HCT116 (cell line): ENCODE measurements at regions not wholly inside any gene's neighbourhood (a gene's known extent, or its start where the extent isn't known, plus 50 kb on each side); places are given as distances from the start of the nearest gene placed in this dataset.

Source experiments
- ATAC-seq: fragments of 200-7000 bp; cut with Tn5 transposase; 2 replicates; pipeline ENCODE4 v1.9.1; 2020; ENCODE audit warnings: mild to moderate bottlenecking, moderate library complexity
- BruUV-seq: library from RNA; stranded (reverse); fragments of 400-500 nt; replicated peaks from 2 replicates; lab custom pipeline; 2021; lab: Mats Ljungman, UMichigan
- CTCF ChIA-PET: fragments of 300-600 bp; sonication (Branson Sonifier 250); formaldehyde crosslinking; loops from one replicate; lab custom pipeline; 2021; ENCODE audit warnings: antibody characterized with exemption; lab: Charles Lee
- POLR2A ChIA-PET: fragments of 300-600, 350-600 bp; sonication (Branson Sonifier 250); formaldehyde crosslinking; loops from one replicate; lab custom pipeline; 2021; ENCODE audit warnings: antibody characterized with exemption; lab: Charles Lee
- RAD21 ChIA-PET, 2 experiments: fragments of 300-600 bp; sonication (Branson Sonifier 250); formaldehyde crosslinking; loops; one replicate each; lab custom pipeline; 2023; ENCODE audit warnings: low total read pairs in 2 of 2; ENCODE audit not compliant: uncharacterized antibody in 2 of 2, unreplicated experiment in 2 of 2, low non-redundant PET in 1 of 2; lab: Charles Lee
- DNase-seq: peaks from one replicate; pipeline ENCODE4 v3.0.0-alpha.2; 2010; ENCODE audit warnings: low read depth, low spot score
- H2AFZ ChIP-seq: fragments of 200-600 bp; shearing (Covaris generic), sonication (generic); 2 replicates; pipeline ENCODE4 v1.6.1; 2017; ENCODE audit warnings: low read depth, mixed run types, mixed read lengths, antibody characterized with exemption, low read length; ENCODE audit not compliant: poor library complexity, severe bottlenecking
- H3K27ac ChIP-seq: 2 replicates; pipeline ENCODE4 v1.5.1; 2012; ENCODE audit warnings: low read depth, low read length
- H3K27me3 ChIP-seq: fragments of 200-600 bp; sonication (generic); 2 replicates; pipeline ENCODE4 v1.6.1; 2016; ENCODE audit warnings: mixed run types, low read length, mixed read lengths; ENCODE audit not compliant: insufficient read depth
- H3K36me3 ChIP-seq, 2 experiments: fragments of 200-500 bp in 1 of 2; fragments of 200-600 bp in 1 of 2; sonication (Bioruptor generic) in 1 of 2; sonication (generic) in 1 of 2; 2 replicates each; pipeline versions ENCODE4 v1.5.1 to v1.6.1; 2014 to 2016; ENCODE audit warnings: low read length in 2 of 2, inconsistent platforms in 1 of 2, mixed read lengths in 1 of 2, mixed run types in 1 of 2; ENCODE audit not compliant: insufficient read depth in 2 of 2, control insufficient read depth in 1 of 2
- H3K4me1 ChIP-seq, 2 experiments: fragments of 200-600 bp in 1 of 2; sonication (generic) in 1 of 2; 2 replicates each; pipeline versions ENCODE4 v1.5.1 to v1.6.1; 2012 to 2017; ENCODE audit warnings: low read length in 2 of 2, inconsistent platforms in 1 of 2, mild to moderate bottlenecking in 1 of 2, mixed read lengths in 1 of 2, mixed run types in 1 of 2, moderate library complexity in 1 of 2; ENCODE audit not compliant: insufficient read depth in 2 of 2, control insufficient read depth in 1 of 2
- H3K4me2 ChIP-seq: fragments of 200-600 bp; sonication (generic); 2 replicates; pipeline ENCODE4 v1.6.1; 2017; ENCODE audit warnings: mixed run types, low read length, mixed read lengths
- H3K4me3 ChIP-seq, 2 experiments: fragments of 200-600 bp in 1 of 2; sonication (generic) in 1 of 2; replicated peaks in 1 of 2; 2 replicates each; pipeline ENCODE4 v1.5.1; 2011 to 2016; ENCODE audit warnings: low read length in 2 of 2, control low read depth in 1 of 2, low read depth in 1 of 2, mild to moderate bottlenecking in 1 of 2, mixed read lengths in 1 of 2, mixed run types in 1 of 2
- H3K79me2 ChIP-seq: fragments of 200-600 bp; sonication (generic); 2 replicates; pipeline ENCODE4 v1.6.1; 2017; ENCODE audit warnings: mild to moderate bottlenecking, mixed run types, low read length, moderate library complexity, mixed read lengths; ENCODE audit not compliant: insufficient read depth
- H3K9ac ChIP-seq: fragments of 200-600 bp; sonication (generic); 2 replicates; pipeline ENCODE4 v1.6.1; 2016; ENCODE audit warnings: low read length, mixed read lengths
- H3K9me2 ChIP-seq: fragments of 200-600 bp; sonication (generic), shearing (Covaris generic); 2 replicates; pipeline ENCODE4 v1.6.1; 2017; ENCODE audit warnings: mixed run types, mild to moderate bottlenecking, moderate library complexity; ENCODE audit not compliant: insufficient read depth
- H3K9me3 ChIP-seq, 2 experiments: fragments of 200-500 bp in 1 of 2; fragments of 200-600 bp in 1 of 2; sonication (Bioruptor generic) in 1 of 2; sonication (generic) in 1 of 2; 2 replicates each; pipeline ENCODE4 v1.6.1; 2014 to 2017; ENCODE audit warnings: low read length in 2 of 2, mixed read lengths in 2 of 2, inconsistent platforms in 1 of 2, low read depth in 1 of 2, mild to moderate bottlenecking in 1 of 2, mixed run types in 1 of 2, moderate library complexity in 1 of 2; ENCODE audit not compliant: control insufficient read depth in 1 of 2, insufficient read depth in 1 of 2
- H4K20me1 ChIP-seq: fragments of 200-600 bp; sonication (generic), shearing (Covaris generic); 2 replicates; pipeline ENCODE4 v1.6.1; 2017; ENCODE audit warnings: mixed run types, mild to moderate bottlenecking, moderate library complexity; ENCODE audit not compliant: insufficient read depth
- CEBPB ChIP-seq: IDR thresholded peaks from 2 replicates; pipeline ENCODE4 v1.6.1; 2012; ENCODE audit warnings: low read depth
- EGR1 ChIP-seq: IDR thresholded peaks from 2 replicates; pipeline ENCODE4 v1.6.1; 2012; ENCODE audit warnings: low read depth
- EZH2 ChIP-seq: fragments of 200-600 bp; sonication (generic); IDR thresholded peaks from 2 replicates; pipeline ENCODE4 v1.6.1; 2017; ENCODE audit warnings: antibody characterized with exemption, mixed run types
- EZH2phosphoT487 ChIP-seq: fragments of 200-600 bp; IDR thresholded peaks from 2 replicates; pipeline ENCODE4 v1.6.1; 2018; ENCODE audit warnings: antibody characterized with exemption, borderline replicate concordance
- POLR2A ChIP-seq: IDR thresholded peaks from 2 replicates; pipeline ENCODE4 v1.7.0; 2011; ENCODE audit warnings: borderline replicate concordance; ENCODE audit not compliant: insufficient read depth, insufficient read length; ENCODE audit errors: extremely low read depth
- POLR2AphosphoS5 ChIP-seq: IDR thresholded peaks from 2 replicates; pipeline ENCODE4 v1.6.1; 2011; ENCODE audit warnings: mild to moderate bottlenecking, low read depth, low read length, moderate library complexity
- RAD21 ChIP-seq: IDR thresholded peaks from 2 replicates; pipeline ENCODE4 v1.6.1; 2012; ENCODE audit warnings: low read depth, mild to moderate bottlenecking
- SIN3A ChIP-seq: IDR thresholded peaks from 2 replicates; pipeline ENCODE4 v1.6.1; 2012; ENCODE audit warnings: low read depth
- SP1 ChIP-seq: IDR thresholded peaks from 2 replicates; pipeline ENCODE4 v1.6.1; 2012; ENCODE audit warnings: low read depth
- SRF ChIP-seq: IDR thresholded peaks from 2 replicates; pipeline ENCODE4 v1.6.1; 2012; ENCODE audit warnings: low read depth
- YY1 ChIP-seq: IDR thresholded peaks from 2 replicates; pipeline ENCODE4 v1.6.1; 2011; ENCODE audit warnings: low read length, low read depth, moderate library complexity, mild to moderate bottlenecking; ENCODE audit not compliant: insufficient replicate concordance; ENCODE audit errors: extremely low read depth
- ZFX ChIP-seq: fragments of 450-650 bp; IDR thresholded peaks from 2 replicates; pipeline ENCODE4 v1.6.1; 2017
- ZNF274 ChIP-seq: fragments of 200-500 bp; sonication (Bioruptor generic); IDR thresholded peaks from 2 replicates; pipeline ENCODE4 v1.6.1; 2014; ENCODE audit warnings: mild to moderate bottlenecking, low read depth, low read length, inconsistent platforms
- intact Hi-C: fragments of 100-400 bp; cut with micrococcal nuclease; formaldehyde crosslinking; loops from 2 replicates; pipeline ENCODE4 v1.10.0; 2022
- TF ChIP-seq, protein P1 (sequence below): IDR thresholded peaks from 2 replicates; pipeline ENCODE4 v1.6.1; 2012; ENCODE audit warnings: low read depth

DNA sequence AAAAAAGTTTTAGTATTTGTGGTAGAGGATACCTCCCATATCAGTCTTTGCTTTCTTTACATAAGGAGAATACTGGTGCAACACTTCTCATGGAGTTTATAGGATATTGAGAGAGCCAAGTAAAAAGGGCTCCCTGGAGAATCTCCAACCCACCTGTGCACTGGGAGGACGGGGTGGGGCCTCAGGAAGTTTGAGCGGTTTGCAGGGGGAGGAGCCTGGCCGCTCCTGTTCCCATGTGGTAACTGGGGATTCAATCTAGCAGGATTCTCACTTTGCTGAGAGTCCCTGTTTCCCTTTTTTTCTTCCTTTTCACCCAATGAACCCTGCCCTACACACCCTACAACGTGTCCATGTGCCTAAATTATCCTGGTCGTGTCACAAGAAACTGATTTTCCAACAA is 82.8 kb downstream of the APTX start:
- BruUV-seq: no TSS peak
- POLR2A ChIA-PET: interaction anchor here (0.6 kb wide), 1 partner anchor 102 kb away, joined by 3 read pairs; no protein-coding TSS in a partner anchor

More for the DNA sequence above, 82.8 kb downstream of the APTX start:
- Histone ChIP-seq H3K4me3 (no peak overlapping the region), H3K79me2 (no peaks in the 10 kb centered on the region), H3K27ac (no peak overlapping the region), H3K9ac (no peak overlapping the region), H3K9me3 (no peaks in the 10 kb centered on the region), H3K36me3 (no peaks in the 10 kb centered on the region), H2AFZ (no peak overlapping the region), H3K9me2 (no peaks in the 10 kb centered on the region), H3K4me1 (no peaks in the 10 kb centered on the region), H3K4me2 (no peak overlapping the region), H4K20me1 (no peaks in the 10 kb centered on the region), H3K27me3 (no peaks in the 10 kb centered on the region)
- ChIA-PET CTCF (no interaction called here), RAD21 (no interaction called here)
- DNase-seq (no peak), ATAC-seq (peak; percentile 62; the same call in 1 of the 2 replicates)
- TF ChIP-seq RAD21: no peak
- no peak for TF ChIP-seq SP1
- TF ChIP-seq ZFX: no peak
- no peak for TF ChIP-seq CEBPB
- no peak for TF ChIP-seq ZNF274
- no peak for TF ChIP-seq EZH2phosphoT487
- TF ChIP-seq POLR2A: no peak
- TF ChIP-seq EGR1: no peak
- no peak for TF ChIP-seq YY1
- TF ChIP-seq, protein P1, sequence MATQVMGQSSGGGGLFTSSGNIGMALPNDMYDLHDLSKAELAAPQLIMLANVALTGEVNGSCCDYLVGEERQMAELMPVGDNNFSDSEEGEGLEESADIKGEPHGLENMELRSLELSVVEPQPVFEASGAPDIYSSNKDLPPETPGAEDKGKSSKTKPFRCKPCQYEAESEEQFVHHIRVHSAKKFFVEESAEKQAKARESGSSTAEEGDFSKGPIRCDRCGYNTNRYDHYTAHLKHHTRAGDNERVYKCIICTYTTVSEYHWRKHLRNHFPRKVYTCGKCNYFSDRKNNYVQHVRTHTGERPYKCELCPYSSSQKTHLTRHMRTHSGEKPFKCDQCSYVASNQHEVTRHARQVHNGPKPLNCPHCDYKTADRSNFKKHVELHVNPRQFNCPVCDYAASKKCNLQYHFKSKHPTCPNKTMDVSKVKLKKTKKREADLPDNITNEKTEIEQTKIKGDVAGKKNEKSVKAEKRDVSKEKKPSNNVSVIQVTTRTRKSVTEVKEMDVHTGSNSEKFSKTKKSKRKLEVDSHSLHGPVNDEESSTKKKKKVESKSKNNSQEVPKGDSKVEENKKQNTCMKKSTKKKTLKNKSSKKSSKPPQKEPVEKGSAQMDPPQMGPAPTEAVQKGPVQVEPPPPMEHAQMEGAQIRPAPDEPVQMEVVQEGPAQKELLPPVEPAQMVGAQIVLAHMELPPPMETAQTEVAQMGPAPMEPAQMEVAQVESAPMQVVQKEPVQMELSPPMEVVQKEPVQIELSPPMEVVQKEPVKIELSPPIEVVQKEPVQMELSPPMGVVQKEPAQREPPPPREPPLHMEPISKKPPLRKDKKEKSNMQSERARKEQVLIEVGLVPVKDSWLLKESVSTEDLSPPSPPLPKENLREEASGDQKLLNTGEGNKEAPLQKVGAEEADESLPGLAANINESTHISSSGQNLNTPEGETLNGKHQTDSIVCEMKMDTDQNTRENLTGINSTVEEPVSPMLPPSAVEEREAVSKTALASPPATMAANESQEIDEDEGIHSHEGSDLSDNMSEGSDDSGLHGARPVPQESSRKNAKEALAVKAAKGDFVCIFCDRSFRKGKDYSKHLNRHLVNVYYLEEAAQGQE: no peak
- no peak for TF ChIP-seq SIN3A
- no peak for TF ChIP-seq SRF
- TF ChIP-seq POLR2AphosphoS5: no peak
- TF ChIP-seq EZH2: no peak
- intact Hi-C loops: no loop called here
